T-helper 17 cell (primary cell): ENCODE measurements at regions not wholly inside any gene's neighbourhood (a gene's known extent, or its start where the extent isn't known, plus 50 kb on each side); places are given as distances from the start of the nearest gene placed in this dataset.

Experiments
- ATAC-seq: fragments of 150-1000 bp; cut with Tn5 transposase; 2 replicates; pipeline ENCODE4 v1.10.0; 2021; ENCODE audit warnings: mild to moderate bottlenecking, moderate library complexity
- DNase-seq, 3 donors: peaks; one replicate each; pipeline versions ENCODE4 v3.0.0 to v3.0.0-alpha.2; 2020 to 2021
- H3K9me3 ChIP-seq: one replicate; pipeline ENCODE4 v1.7.0; 2013; ENCODE audit warnings: low read length, mild to moderate bottlenecking; ENCODE audit not compliant: control insufficient read depth, poor library complexity, severe bottlenecking
- H3K27ac Mint-ChIP-seq: one replicate; pipeline ENCODE4 v1.8.0; 2022; ENCODE audit warnings: mild to moderate bottlenecking, moderate library complexity, mixed read lengths
- H3K27me3 Mint-ChIP-seq: one replicate; pipeline ENCODE4 v1.8.0; 2022; ENCODE audit warnings: mixed read lengths
- H3K36me3 Mint-ChIP-seq: one replicate; pipeline ENCODE4 v1.8.0; 2022; ENCODE audit warnings: low read depth, mixed read lengths
- H3K4me1 Mint-ChIP-seq: one replicate; pipeline ENCODE4 v1.8.0; 2022; ENCODE audit warnings: mild to moderate bottlenecking, mixed read lengths
- H3K4me3 Mint-ChIP-seq: one replicate; pipeline ENCODE4 v1.8.0; 2022; ENCODE audit warnings: mild to moderate bottlenecking, moderate library complexity, mixed read lengths

- Mint-ChIP-seq H3K27ac (no peak overlapping the region), H3K36me3 (no peaks in the 10 kb centered on the region), H3K4me1 (no peaks in the 10 kb centered on the region), H3K27me3 (peaks cover 4% of the 10 kb centered on the region), H3K4me3 (no peak overlapping the region)
- DNase-seq (no peak), ATAC-seq (no peak)
- no peaks in the 10 kb centered on the region for H3K9me3 ChIP-seq
Observed at GRCh38 chr19:31548941-31549340, 199.7 kb upstream of the TSHZ3 start.

- Mint-ChIP-seq H3K36me3 (no peaks in the 10 kb centered on the region), H3K4me3 (no peak overlapping the region), H3K27me3 (peaks cover 4% of the 10 kb centered on the region), H3K4me1 (no peaks in the 10 kb centered on the region), H3K27ac (no peak overlapping the region)
- no peaks in the 10 kb centered on the region for H3K9me3 ChIP-seq
- DNase-seq: no peak
- no peak for ATAC-seq
Observed at GRCh38 chr19:31553112-31553845, 204.0 kb upstream of the TSHZ3 start.

- H3K4me3 Mint-ChIP-seq: no peak overlapping the region
- no peaks in the 10 kb centered on the region for H3K9me3 ChIP-seq
- DNase-seq (no peak), ATAC-seq (no peak)
- no peaks in the 10 kb centered on the region for H3K36me3 Mint-ChIP-seq
- H3K27me3 Mint-ChIP-seq: peaks cover 4% of the 10 kb centered on the region
- H3K4me1 Mint-ChIP-seq: no peaks in the 10 kb centered on the region
- no peak overlapping the region for H3K27ac Mint-ChIP-seq
Observed at GRCh38 chr19:31553846-31554215, 204.6 kb upstream of the TSHZ3 start.

- no peak for DNase-seq
- no peaks in the 10 kb centered on the region for H3K9me3 ChIP-seq
- Mint-ChIP-seq H3K27me3 (peaks cover 4% of the 10 kb centered on the region), H3K27ac (no peak overlapping the region), H3K4me3 (no peak overlapping the region), H3K4me1 (no peaks in the 10 kb centered on the region), H3K36me3 (no peaks in the 10 kb centered on the region)
- no peak for ATAC-seq
Observed at GRCh38 chr19:31554360-31554759, 205.1 kb upstream of the TSHZ3 start.

- H3K27me3 Mint-ChIP-seq: peaks cover 4% of the 10 kb centered on the region
- H3K27ac Mint-ChIP-seq: no peak overlapping the region
- no peaks in the 10 kb centered on the region for H3K4me1 Mint-ChIP-seq
- H3K4me3 Mint-ChIP-seq: no peak overlapping the region
- no peak for ATAC-seq
- no peaks in the 10 kb centered on the region for H3K9me3 ChIP-seq
- no peak for DNase-seq
- no peaks in the 10 kb centered on the region for H3K36me3 Mint-ChIP-seq
Observed at GRCh38 chr19:31555634-31556215, 206.5 kb upstream of the TSHZ3 start.

- H3K4me3 Mint-ChIP-seq: no peak overlapping the region
- H3K4me1 Mint-ChIP-seq: no peaks in the 10 kb centered on the region
- H3K27ac Mint-ChIP-seq: no peak overlapping the region
- H3K9me3 ChIP-seq: no peaks in the 10 kb centered on the region
- no peaks in the 10 kb centered on the region for H3K27me3 Mint-ChIP-seq
- no peaks in the 10 kb centered on the region for H3K36me3 Mint-ChIP-seq
- ATAC-seq (no peak), DNase-seq (no peak)
Observed at GRCh38 chr19:31559494-31559893, 210.3 kb upstream of the TSHZ3 start.

- H3K36me3 Mint-ChIP-seq: no peaks in the 10 kb centered on the region
- no peak overlapping the region for H3K4me3 Mint-ChIP-seq
- H3K9me3 ChIP-seq: no peaks in the 10 kb centered on the region
- H3K27me3 Mint-ChIP-seq: no peaks in the 10 kb centered on the region
- ATAC-seq (no peak), DNase-seq (no peak)
- no peak overlapping the region for H3K27ac Mint-ChIP-seq
- H3K4me1 Mint-ChIP-seq: no peaks in the 10 kb centered on the region
Observed at GRCh38 chr19:31560086-31561060, 211.1 kb upstream of the TSHZ3 start.

GRCh38 chr19:31562966-31563612, 213.9 kb upstream of the TSHZ3 start:
- no peaks in the 10 kb centered on the region for H3K4me1 Mint-ChIP-seq
- DNase-seq: no peak
- no peak for ATAC-seq
- no peak overlapping the region for H3K27ac Mint-ChIP-seq
- H3K9me3 ChIP-seq: no peaks in the 10 kb centered on the region
- H3K36me3 Mint-ChIP-seq: no peaks in the 10 kb centered on the region
- H3K27me3 Mint-ChIP-seq: peaks cover 5% of the 10 kb centered on the region
- no peak overlapping the region for H3K4me3 Mint-ChIP-seq

GRCh38 chr19:31567776-31568175, 218.5 kb upstream of the TSHZ3 start:
- no peaks in the 10 kb centered on the region for H3K9me3 ChIP-seq
- DNase-seq: no peak
- no peaks in the 10 kb centered on the region for H3K4me1 Mint-ChIP-seq
- H3K4me3 Mint-ChIP-seq: no peak overlapping the region
- no peak for ATAC-seq
- peaks cover 9% of the 10 kb centered on the region for H3K27me3 Mint-ChIP-seq
- H3K27ac Mint-ChIP-seq: no peak overlapping the region
- no peaks in the 10 kb centered on the region for H3K36me3 Mint-ChIP-seq

GRCh38 chr19:31568724-31569123, 219.5 kb upstream of the TSHZ3 start:
- H3K9me3 ChIP-seq: no peaks in the 10 kb centered on the region
- H3K27me3 Mint-ChIP-seq: peaks cover 14% of the 10 kb centered on the region
- H3K4me1 Mint-ChIP-seq: no peaks in the 10 kb centered on the region
- no peak for DNase-seq
- no peak overlapping the region for H3K27ac Mint-ChIP-seq
- ATAC-seq: no peak
- no peak overlapping the region for H3K4me3 Mint-ChIP-seq
- no peaks in the 10 kb centered on the region for H3K36me3 Mint-ChIP-seq

GRCh38 chr19:31570718-31571117, 221.5 kb upstream of the TSHZ3 start:
- Mint-ChIP-seq H3K4me1 (no peaks in the 10 kb centered on the region), H3K27ac (no peak overlapping the region), H3K27me3 (peaks cover 26% of the 10 kb centered on the region), H3K36me3 (no peaks in the 10 kb centered on the region), H3K4me3 (no peak overlapping the region)
- H3K9me3 ChIP-seq: no peaks in the 10 kb centered on the region
- DNase-seq (no peak), ATAC-seq (no peak)

GRCh38 chr19:31572102-31572975, 223.1 kb upstream of the TSHZ3 start:
- no peaks in the 10 kb centered on the region for H3K9me3 ChIP-seq
- Mint-ChIP-seq H3K4me1 (no peaks in the 10 kb centered on the region), H3K27ac (no peak overlapping the region), H3K27me3 (peaks cover 21% of the 10 kb centered on the region), H3K36me3 (no peaks in the 10 kb centered on the region), H3K4me3 (no peak overlapping the region)
- no peak for ATAC-seq
- no peak for DNase-seq
